GM23338 (cell line): ENCODE measurements at regions not wholly inside any gene's neighbourhood (a gene's known extent, or its start where the extent isn't known, plus 50 kb on each side); places are given as distances from the start of the nearest gene placed in this dataset.

Experiments
- ATAC-seq: fragments of 200-7000 bp; cut with Tn5 transposase; 3 replicates; pipeline ENCODE4 v1.9.1; 2020
- DNase-seq: peaks from one replicate; pipeline ENCODE4 v3.0.0-alpha.2; 2015; ENCODE audit warnings: low spot score
- H2AFZ ChIP-seq: fragments of 200-600 bp; sonication (generic); 2 replicates; pipeline ENCODE4 v1.8.0; 2016; ENCODE audit warnings: antibody characterized with exemption, mild to moderate bottlenecking, moderate library complexity
- H3F3A ChIP-seq: fragments of 200-600 bp; sonication (generic); replicated peaks from 2 replicates; pipeline ENCODE4 v1.8.0; 2017; ENCODE audit warnings: antibody characterized with exemption, mixed run types, low read depth
- H3K27ac ChIP-seq: fragments of 200-600 bp; sonication (generic); 2 replicates; pipeline ENCODE4 v1.6.1; 2016; ENCODE audit warnings: low read depth
- H3K27me3 ChIP-seq: fragments of 200-600 bp; sonication (generic); 2 replicates; pipeline ENCODE4 v1.8.0; 2016; ENCODE audit warnings: mild to moderate bottlenecking, mixed run types, moderate library complexity; ENCODE audit not compliant: insufficient read depth
- H3K36me3 ChIP-seq: fragments of 200-600 bp; sonication (generic); 2 replicates; pipeline ENCODE4 v1.8.0; 2016; ENCODE audit warnings: mild to moderate bottlenecking; ENCODE audit not compliant: insufficient read depth
- H3K4me1 ChIP-seq: fragments of 200-600 bp; sonication (generic); 2 replicates; pipeline ENCODE4 v1.8.0; 2016; ENCODE audit warnings: mild to moderate bottlenecking, moderate library complexity; ENCODE audit not compliant: insufficient read depth
- H3K4me2 ChIP-seq: fragments of 200-600 bp; sonication (generic); 2 replicates; pipeline ENCODE4 v1.7.1; 2017; ENCODE audit warnings: mixed run types
- H3K4me3 ChIP-seq: fragments of 200-600 bp; sonication (generic); 2 replicates; pipeline ENCODE4 v1.6.1; 2016; ENCODE audit warnings: mixed run types
- H3K79me2 ChIP-seq: fragments of 200-600 bp; sonication (generic); replicated peaks from 2 replicates; pipeline ENCODE4 v1.8.0; 2017; ENCODE audit warnings: mild to moderate bottlenecking; ENCODE audit not compliant: insufficient read depth
- H3K9me2 ChIP-seq: fragments of 200-600 bp; sonication (generic); 2 replicates; pipeline ENCODE4 v1.8.0; 2017; ENCODE audit not compliant: insufficient read depth
- H4K20me1 ChIP-seq: fragments of 200-600 bp; sonication (generic); replicated peaks from 2 replicates; pipeline ENCODE4 v1.8.0; 2017; ENCODE audit warnings: mild to moderate bottlenecking; ENCODE audit not compliant: insufficient read depth
- H3K27ac Mint-ChIP-seq: 2 replicates; pipeline ENCODE4 v1.8.0; 2020; ENCODE audit warnings: inconsistent platforms, mild to moderate bottlenecking, moderate library complexity, mixed read lengths
- H3K27me3 Mint-ChIP-seq: 3 replicates; pipeline ENCODE4 v1.8.0; 2022; ENCODE audit warnings: low read depth, mild to moderate bottlenecking, moderate library complexity, mixed read lengths, inconsistent platforms; ENCODE audit not compliant: insufficient read depth, poor library complexity
- H3K36me3 Mint-ChIP-seq: 3 replicates; pipeline ENCODE4 v1.8.0; 2021; ENCODE audit warnings: low read depth, mild to moderate bottlenecking, inconsistent platforms, moderate library complexity, mixed read lengths
- H3K4me1 Mint-ChIP-seq: 3 replicates; pipeline ENCODE4 v1.8.0; 2020; ENCODE audit warnings: mild to moderate bottlenecking, inconsistent platforms, mixed read lengths
- H3K4me3 Mint-ChIP-seq: 3 replicates; pipeline ENCODE4 v1.8.0; 2021; ENCODE audit warnings: moderate library complexity, mild to moderate bottlenecking, inconsistent platforms, mixed read lengths
- H3K9me3 Mint-ChIP-seq: 3 replicates; pipeline ENCODE4 v1.8.0; 2020; ENCODE audit warnings: moderate library complexity, mild to moderate bottlenecking, inconsistent platforms, mixed read lengths
- CREB1 ChIP-seq: fragments of 250-450 bp; sonication (Bioruptor Pico); IDR thresholded peaks from 2 replicates; pipeline ENCODE4 v1.5.0; 2020; ENCODE audit warnings: low read depth, mild to moderate bottlenecking, moderate library complexity
- CTCF ChIP-seq, 2 experiments: fragments of 200-600 bp in 1 of 2; sonication (generic) in 1 of 2; conservative IDR thresholded peaks; 2 replicates each; pipeline versions ENCODE4 v1.5.1 to v1.6.1; 2016 to 2017; ENCODE audit warnings: antibody characterized with exemption in 2 of 2, low read depth in 2 of 2, mild to moderate bottlenecking in 2 of 2, moderate library complexity in 1 of 2
- EZH2 ChIP-seq: fragments of 200-600 bp; sonication (generic); IDR thresholded peaks from one replicate; pipeline ENCODE4 v1.8.0; 2017; ENCODE audit warnings: antibody characterized with exemption, mild to moderate bottlenecking, low read depth; ENCODE audit not compliant: unreplicated experiment
- JUNB ChIP-seq: IDR thresholded peaks from one replicate; pipeline ENCODE4 v1.6.1; 2016; ENCODE audit warnings: antibody characterized with exemption; ENCODE audit not compliant: unreplicated experiment
- POLR2AphosphoS5 ChIP-seq: IDR thresholded peaks from 2 replicates; pipeline ENCODE4 v1.6.1; 2016; ENCODE audit warnings: antibody characterized with exemption, low read depth
- REST ChIP-seq: IDR thresholded peaks from one replicate; pipeline ENCODE4 v1.6.1; 2018; ENCODE audit warnings: antibody characterized with exemption; ENCODE audit not compliant: unreplicated experiment
- STAT1 ChIP-seq: IDR thresholded peaks from one replicate; pipeline ENCODE4 v1.6.1; 2016; ENCODE audit warnings: antibody characterized with exemption; ENCODE audit not compliant: unreplicated experiment
- ZNF114 ChIP-seq: fragments of 250-450 bp; sonication (Bioruptor Pico); IDR thresholded peaks from 2 replicates; pipeline ENCODE4 v1.5.0; 2020; ENCODE audit warnings: mild to moderate bottlenecking, moderate library complexity
- ZNF331 ChIP-seq: fragments of 250-450 bp; sonication (Bioruptor Pico); IDR thresholded peaks from 2 replicates; pipeline ENCODE4 v1.5.0; 2020; ENCODE audit warnings: low read depth, mild to moderate bottlenecking, moderate library complexity
- TF ChIP-seq, protein P1 (sequence below): IDR thresholded peaks from 2 replicates; pipeline ENCODE4 v1.6.1; 2016; ENCODE audit warnings: antibody characterized with exemption

- no peak for TF ChIP-seq JUNB
- no peak for TF ChIP-seq STAT1
- no peak for TF ChIP-seq EZH2
- no peak for TF ChIP-seq ZNF114 (CRISPR knock-in tag)
- TF ChIP-seq REST = no peak
- no peak for TF ChIP-seq CREB1 (CRISPR knock-in tag)
- no peak for TF ChIP-seq ZNF331 (CRISPR knock-in tag)
- no peak for TF ChIP-seq POLR2AphosphoS5
Measured at GRCh38 chr5:57662991-57663390, 180.4 kb upstream of the ACTBL2 start (continued).

GRCh38 chr5:57659886-57660285, 177.3 kb upstream of the ACTBL2 start:
- no peaks in the 10 kb centered on the region for H3K4me1 ChIP-seq
- no peaks in the 10 kb centered on the region for H3K36me3 ChIP-seq
- Mint-ChIP-seq H3K36me3 (no peaks in the 10 kb centered on the region), H3K27me3 (no peaks in the 10 kb centered on the region), H3K27ac (no peak overlapping the region), H3K4me1 (peaks cover 7% of the 10 kb centered on the region; the same call in 2 of the 3 replicates), H3K9me3 (no peaks in the 10 kb centered on the region), H3K4me3 (no peak overlapping the region)
- H2AFZ ChIP-seq = no peak overlapping the region
- H3K79me2 ChIP-seq = no peaks in the 10 kb centered on the region
- no peak overlapping the region for H3K4me3 ChIP-seq
- no peak for DNase-seq
- 0 out of 2 replicates have a peak, but pooled peaks cover 16% of the 10 kb centered on the region for H3K9me2 ChIP-seq
- H3K27me3 ChIP-seq = no peaks in the 10 kb centered on the region
- no peak overlapping the region for H3K27ac ChIP-seq
- H3K4me2 ChIP-seq = no peak overlapping the region
- no peak for ATAC-seq
- H3F3A ChIP-seq = no peaks in the 10 kb centered on the region
- no peaks in the 10 kb centered on the region for H4K20me1 ChIP-seq
- TF ChIP-seq JUNB = no peak
- no peak for TF ChIP-seq CTCF (conservative IDR thresholded peaks at IDR 0.05; ENCODE audit: low read depth in 2 of 2)
- TF ChIP-seq EZH2 = no peak
- no peak for TF ChIP-seq POLR2AphosphoS5
- no peak for TF ChIP-seq ZNF114 (CRISPR knock-in tag)
- no peak for TF ChIP-seq REST
- TF ChIP-seq, protein P1, sequence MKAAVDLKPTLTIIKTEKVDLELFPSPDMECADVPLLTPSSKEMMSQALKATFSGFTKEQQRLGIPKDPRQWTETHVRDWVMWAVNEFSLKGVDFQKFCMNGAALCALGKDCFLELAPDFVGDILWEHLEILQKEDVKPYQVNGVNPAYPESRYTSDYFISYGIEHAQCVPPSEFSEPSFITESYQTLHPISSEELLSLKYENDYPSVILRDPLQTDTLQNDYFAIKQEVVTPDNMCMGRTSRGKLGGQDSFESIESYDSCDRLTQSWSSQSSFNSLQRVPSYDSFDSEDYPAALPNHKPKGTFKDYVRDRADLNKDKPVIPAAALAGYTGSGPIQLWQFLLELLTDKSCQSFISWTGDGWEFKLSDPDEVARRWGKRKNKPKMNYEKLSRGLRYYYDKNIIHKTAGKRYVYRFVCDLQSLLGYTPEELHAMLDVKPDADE = no peak
